GM18511 (cell line): ENCODE measurements at regions not wholly inside any gene's neighbourhood (a gene's known extent, or its start where the extent isn't known, plus 50 kb on each side); places are given as distances from the start of the nearest gene placed in this dataset.

Experiments used
- ATAC-seq: cut with Tn5 transposase; IDR thresholded peaks from one replicate; pipeline ENCODE4 v1.9.1; 2021; ENCODE audit warnings: mild to moderate bottlenecking, moderate library complexity; ENCODE audit not compliant: unreplicated experiment

GRCh38 chr16:8375232-8375587 is 215.1 kb downstream of the TMEM114 start:
- ATAC-seq: no peak

GRCh38 chr16:8374586-8375231 is 215.6 kb downstream of the TMEM114 start:
- ATAC-seq: no peak

- no peak for ATAC-seq
Measured at GRCh38 chr16:8373676-8374431, 216.5 kb downstream of the TMEM114 start.

- no peak for ATAC-seq
Measured at GRCh38 chr16:8372141-8372540, 218.2 kb downstream of the TMEM114 start.

- ATAC-seq: no peak
Measured at GRCh38 chr16:8370374-8371270, 219.7 kb downstream of the TMEM114 start.

GRCh38 chr16:8358937-8359336 is 231.4 kb downstream of the TMEM114 start:
- no peak for ATAC-seq

GRCh38 chr16:8355675-8356074 is 234.6 kb downstream of the TMEM114 start:
- no peak for ATAC-seq

- no peak for ATAC-seq
Measured at GRCh38 chr16:8346294-8346693, 244.0 kb downstream of the TMEM114 start.

- ATAC-seq: no peak
Measured at GRCh38 chr16:8342276-8342675, 248.0 kb downstream of the TMEM114 start.

GRCh38 chr16:8330761-8331160 is 259.6 kb downstream of the TMEM114 start:
- ATAC-seq: no peak

GRCh38 chr16:8326232-8326631 is 264.1 kb downstream of the TMEM114 start:
- no peak for ATAC-seq

- ATAC-seq: no peak
Measured at GRCh38 chr16:8323153-8323552, 267.2 kb downstream of the TMEM114 start.

- no peak for ATAC-seq
Measured at GRCh38 chr16:8320131-8320530, 270.2 kb downstream of the TMEM114 start.

GRCh38 chr16:8310816-8311215 is 279.5 kb downstream of the TMEM114 start:
- ATAC-seq: no peak

GRCh38 chr16:8310323-8310722 is 280.0 kb downstream of the TMEM114 start:
- ATAC-seq: no peak

- no peak for ATAC-seq
Measured at GRCh38 chr16:8305201-8305600, 285.1 kb downstream of the TMEM114 start.

- ATAC-seq: no peak
Measured at GRCh38 chr16:8299635-8300034, 290.7 kb downstream of the TMEM114 start.

- no peak for ATAC-seq
Measured at GRCh38 chr16:8295513-8296237, 294.6 kb downstream of the TMEM114 start.

- no peak for ATAC-seq
Measured at GRCh38 chr16:8293413-8293812, 296.9 kb downstream of the TMEM114 start.

GRCh38 chr16:8292271-8292670 is 298.0 kb downstream of the TMEM114 start:
- no peak for ATAC-seq

- no peak for ATAC-seq
Measured at GRCh38 chr16:8286348-8286747, 304.0 kb downstream of the TMEM114 start.
